Nephron progenitor cell (in vitro differentiated cells): ENCODE measurements at regions not wholly inside any gene's neighbourhood (a gene's known extent, or its start where the extent isn't known, plus 50 kb on each side); places are given as distances from the start of the nearest gene placed in this dataset.
A peak's percentile ranks its signal among the peaks of the same experiment; 100 is the strongest.
"Not testable (repeated sequence)": the region's sequence is repeated elsewhere in the genome, so short reads cannot be mapped to it uniquely, and the experiment has no call there.

ENCODE experiments used
- DNase-seq: peaks from one replicate; pipeline ENCODE4 v3.0.0; 2021
- H3K27ac Mint-ChIP-seq: 2 replicates; pipeline ENCODE4 v1.8.0; 2021; ENCODE audit warnings: mild to moderate bottlenecking, moderate library complexity, mixed read lengths
- H3K27me3 Mint-ChIP-seq: 2 replicates; pipeline ENCODE4 v1.8.0; 2021; ENCODE audit warnings: mild to moderate bottlenecking, low read depth, mixed read lengths; ENCODE audit not compliant: poor library complexity
- H3K36me3 Mint-ChIP-seq: 2 replicates; pipeline ENCODE4 v1.8.0; 2021; ENCODE audit warnings: low read depth, mixed read lengths
- H3K4me1 Mint-ChIP-seq: 2 replicates; pipeline ENCODE4 v1.8.0; 2021; ENCODE audit warnings: mixed read lengths
- H3K4me3 Mint-ChIP-seq: 2 replicates; pipeline ENCODE4 v1.8.0; 2021; ENCODE audit warnings: mild to moderate bottlenecking, moderate library complexity, mixed read lengths
- H3K9me3 Mint-ChIP-seq: 2 replicates; pipeline ENCODE4 v1.8.0; 2021; ENCODE audit warnings: mild to moderate bottlenecking, moderate library complexity, mixed read lengths
- TF ChIP-seq, protein P1 (sequence below): fragments of 200-600 bp; sonication (generic); IDR thresholded peaks from 2 replicates; pipeline ENCODE4 v1.5.0; 2021; ENCODE audit warnings: antibody characterized with exemption

DNA sequence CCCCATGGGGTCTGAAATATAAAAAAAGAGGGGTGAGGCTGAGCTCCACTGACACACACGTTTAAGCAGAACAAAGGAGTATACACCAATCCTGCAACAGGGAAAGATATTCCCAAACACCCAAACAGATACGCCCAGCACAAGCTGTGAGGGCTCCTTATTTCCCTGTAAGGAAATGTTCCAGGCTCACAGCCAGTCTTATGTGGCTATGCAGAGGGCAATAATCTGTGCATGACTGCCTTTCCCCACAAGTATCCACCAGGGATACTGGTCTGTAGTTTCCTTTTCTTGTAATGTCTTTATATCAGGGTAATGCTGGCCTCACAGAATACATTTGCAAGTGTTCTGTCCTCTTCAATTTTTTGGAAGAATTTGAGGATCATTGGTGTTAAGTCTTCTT, 141.7 kb upstream of the DAAM1 start:
- no peak overlapping the region for H3K4me3 Mint-ChIP-seq
- no peak for DNase-seq
- peaks cover 5% of the 10 kb centered on the region for H3K36me3 Mint-ChIP-seq
- TF ChIP-seq, protein P1, sequence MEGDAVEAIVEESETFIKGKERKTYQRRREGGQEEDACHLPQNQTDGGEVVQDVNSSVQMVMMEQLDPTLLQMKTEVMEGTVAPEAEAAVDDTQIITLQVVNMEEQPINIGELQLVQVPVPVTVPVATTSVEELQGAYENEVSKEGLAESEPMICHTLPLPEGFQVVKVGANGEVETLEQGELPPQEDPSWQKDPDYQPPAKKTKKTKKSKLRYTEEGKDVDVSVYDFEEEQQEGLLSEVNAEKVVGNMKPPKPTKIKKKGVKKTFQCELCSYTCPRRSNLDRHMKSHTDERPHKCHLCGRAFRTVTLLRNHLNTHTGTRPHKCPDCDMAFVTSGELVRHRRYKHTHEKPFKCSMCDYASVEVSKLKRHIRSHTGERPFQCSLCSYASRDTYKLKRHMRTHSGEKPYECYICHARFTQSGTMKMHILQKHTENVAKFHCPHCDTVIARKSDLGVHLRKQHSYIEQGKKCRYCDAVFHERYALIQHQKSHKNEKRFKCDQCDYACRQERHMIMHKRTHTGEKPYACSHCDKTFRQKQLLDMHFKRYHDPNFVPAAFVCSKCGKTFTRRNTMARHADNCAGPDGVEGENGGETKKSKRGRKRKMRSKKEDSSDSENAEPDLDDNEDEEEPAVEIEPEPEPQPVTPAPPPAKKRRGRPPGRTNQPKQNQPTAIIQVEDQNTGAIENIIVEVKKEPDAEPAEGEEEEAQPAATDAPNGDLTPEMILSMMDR: no peak
- peaks cover 46% of the 10 kb centered on the region for H3K9me3 Mint-ChIP-seq
- no peak overlapping the region for H3K27ac Mint-ChIP-seq
- H3K27me3 Mint-ChIP-seq: no peaks in the 10 kb centered on the region
- no peaks in the 10 kb centered on the region for H3K4me1 Mint-ChIP-seq

- Mint-ChIP-seq H3K27me3 (no peaks in the 10 kb centered on the region), H3K4me3 (no peak overlapping the region), H3K27ac (no peak overlapping the region), H3K9me3 (peaks cover 26% of the 10 kb centered on the region), H3K36me3 (peaks cover 4% of the 10 kb centered on the region), H3K4me1 (peaks cover 3% of the 10 kb centered on the region)
- DNase-seq: no peak
- TF ChIP-seq, protein P1: no peak
These were observed 133.5 kb upstream of the DAAM1 start for GRCh38 chr14:59055006-59055405.

DNA sequence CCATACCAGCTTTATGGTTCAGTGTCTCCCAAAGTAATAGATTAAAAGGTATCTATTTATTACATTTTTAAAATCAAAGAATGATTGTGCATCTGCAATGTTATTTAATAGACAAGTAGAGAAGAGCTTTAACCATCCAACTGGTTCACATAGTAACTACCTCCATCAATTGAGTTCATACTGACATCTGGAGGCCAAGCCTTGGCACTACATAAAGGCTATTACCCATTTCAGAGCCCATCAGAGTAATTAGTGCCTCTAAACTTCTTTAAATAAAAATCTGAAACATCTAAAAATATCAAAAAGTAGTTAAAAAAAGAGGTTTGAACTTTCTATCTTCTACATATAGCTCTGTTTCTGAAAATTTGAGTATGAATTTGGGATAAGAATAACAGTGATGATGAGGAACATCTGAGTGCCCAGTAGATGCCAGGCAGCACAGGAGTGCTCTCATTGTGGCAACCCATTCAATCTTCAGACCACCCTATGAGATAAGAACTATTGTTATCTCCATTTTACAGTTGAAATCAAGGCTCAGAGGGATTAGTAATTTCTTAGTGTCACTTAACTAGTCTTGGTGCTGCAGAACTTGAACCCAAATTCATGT, 132.9 kb upstream of the DAAM1 start:
- Mint-ChIP-seq H3K27ac (no peak overlapping the region), H3K4me3 (no peak overlapping the region), H3K4me1 (peaks cover 8% of the 10 kb centered on the region), H3K36me3 (peaks cover 10% of the 10 kb centered on the region), H3K27me3 (no peaks in the 10 kb centered on the region), H3K9me3 (peaks cover 32% of the 10 kb centered on the region)
- TF ChIP-seq, protein P1: peak; percentile 83
- peak; percentile 41 for DNase-seq

DNA sequence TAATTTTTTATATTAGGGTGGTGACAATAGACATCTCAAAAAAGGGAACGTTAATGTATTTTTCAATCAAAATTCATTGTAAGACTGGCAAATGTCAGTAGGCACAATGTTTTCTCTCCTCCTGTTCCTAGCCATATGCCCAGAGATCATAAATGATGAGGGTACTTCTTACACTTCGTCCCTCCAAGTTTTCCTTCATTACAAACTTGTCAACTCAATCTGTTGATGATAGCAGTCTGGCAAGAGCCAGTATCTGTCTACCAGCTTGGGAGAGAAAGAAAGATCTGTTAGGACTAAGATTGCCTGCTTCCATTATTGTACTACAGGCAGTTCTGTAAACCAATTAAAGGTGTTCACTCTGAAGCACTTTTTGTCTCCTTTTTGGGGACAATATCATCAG, 130.9 kb upstream of the DAAM1 start:
- H3K27me3 Mint-ChIP-seq: no peaks in the 10 kb centered on the region
- DNase-seq: no peak
- TF ChIP-seq, protein P1: no peak
- peaks cover 10% of the 10 kb centered on the region for H3K4me1 Mint-ChIP-seq
- H3K4me3 Mint-ChIP-seq: no peak overlapping the region
- H3K27ac Mint-ChIP-seq: no peak overlapping the region
- H3K9me3 Mint-ChIP-seq: peaks cover 41% of the 10 kb centered on the region
- peaks cover 24% of the 10 kb centered on the region for H3K36me3 Mint-ChIP-seq

DNA sequence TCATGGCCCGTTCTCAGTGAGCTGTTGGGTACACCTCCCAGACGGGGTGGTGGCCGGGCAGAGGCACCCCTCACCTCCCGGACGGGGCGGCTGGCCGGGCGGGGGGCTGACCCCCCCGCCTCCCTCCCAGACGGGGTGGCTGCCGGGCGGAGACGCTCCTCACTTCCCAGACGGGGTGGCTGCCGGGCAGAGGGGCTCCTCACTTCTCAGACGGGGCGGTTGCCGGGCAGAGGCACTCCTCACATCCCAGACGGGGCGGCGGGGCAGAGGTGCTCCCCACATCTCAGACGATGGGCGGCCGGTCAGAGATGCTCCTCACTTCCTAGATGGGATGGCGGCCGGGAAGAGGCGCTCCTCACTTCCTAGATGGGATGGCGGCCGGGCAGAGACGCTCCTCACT, 129.7 kb upstream of the DAAM1 start:
- DNase-seq, H3K27ac Mint-ChIP-seq, H3K27me3 Mint-ChIP-seq, H3K4me3 Mint-ChIP-seq: not testable (repeated sequence)
- Mint-ChIP-seq H3K36me3 (peaks cover 31% of the 10 kb centered on the region), H3K4me1 (peaks cover 10% of the 10 kb centered on the region), H3K9me3 (peaks cover 48% of the 10 kb centered on the region)

GRCh38 chr14:59060841-59061240, 127.6 kb upstream of the DAAM1 start:
- TF ChIP-seq, protein P1: no peak
- Mint-ChIP-seq H3K27me3 (peaks cover 4% of the 10 kb centered on the region), H3K27ac (no peak overlapping the region), H3K36me3 (peaks cover 42% of the 10 kb centered on the region), H3K9me3 (peaks cover 63% of the 10 kb centered on the region), H3K4me3 (no peak overlapping the region), H3K4me1 (peaks cover 10% of the 10 kb centered on the region)
- no peak for DNase-seq
